Dendritic cell treated with granulocyte-macrophage colony-stimulating factor and Interleukin-4, amounts not matched to agents 40 ng/mL and 50 ng/mL, for 4 days (primary cell): ENCODE measurements at regions not wholly inside any gene's neighbourhood (a gene's known extent, or its start where the extent isn't known, plus 50 kb on each side); places are given as distances from the start of the nearest gene placed in this dataset.

ENCODE experiments used
- H3K27ac Mint-ChIP-seq: one replicate; pipeline ENCODE4 v1.8.0; 2022; ENCODE audit warnings: mild to moderate bottlenecking, mixed read lengths
- H3K27me3 Mint-ChIP-seq: one replicate; pipeline ENCODE4 v1.8.0; 2022; ENCODE audit warnings: mild to moderate bottlenecking, mixed read lengths
- H3K36me3 Mint-ChIP-seq: one replicate; pipeline ENCODE4 v1.8.0; 2022; ENCODE audit warnings: low read depth, mixed read lengths
- H3K4me1 Mint-ChIP-seq: one replicate; pipeline ENCODE4 v1.8.0; 2022; ENCODE audit warnings: low read depth, mixed read lengths
- H3K4me3 Mint-ChIP-seq: one replicate; pipeline ENCODE4 v1.8.0; 2022; ENCODE audit warnings: mild to moderate bottlenecking, moderate library complexity, mixed read lengths
- H3K9me3 Mint-ChIP-seq: one replicate; pipeline ENCODE4 v1.8.0; 2022; ENCODE audit warnings: mixed read lengths
- intact Hi-C: fragments of 100-400 bp; cut with micrococcal nuclease; formaldehyde crosslinking; loops from one replicate; pipeline ENCODE4 v1.15.0; 2022

GRCh38 chr1:34342334-34342733 is 165.6 kb downstream of the C1orf94 start:
- Mint-ChIP-seq H3K36me3 (no peaks in the 10 kb centered on the region), H3K27me3 (no peaks in the 10 kb centered on the region), H3K27ac (no peak overlapping the region), H3K4me3 (no peak overlapping the region), H3K9me3 (no peaks in the 10 kb centered on the region), H3K4me1 (no peaks in the 10 kb centered on the region)
- intact Hi-C loops, result no loop called here

GRCh38 chr1:34346128-34346527 is 169.4 kb downstream of the C1orf94 start:
- Mint-ChIP-seq H3K27ac (no peak overlapping the region), H3K4me3 (no peak overlapping the region), H3K4me1 (no peaks in the 10 kb centered on the region), H3K36me3 (no peaks in the 10 kb centered on the region), H3K27me3 (peaks cover 2% of the 10 kb centered on the region), H3K9me3 (no peaks in the 10 kb centered on the region)
- intact Hi-C loops, result no loop called here

DNA sequence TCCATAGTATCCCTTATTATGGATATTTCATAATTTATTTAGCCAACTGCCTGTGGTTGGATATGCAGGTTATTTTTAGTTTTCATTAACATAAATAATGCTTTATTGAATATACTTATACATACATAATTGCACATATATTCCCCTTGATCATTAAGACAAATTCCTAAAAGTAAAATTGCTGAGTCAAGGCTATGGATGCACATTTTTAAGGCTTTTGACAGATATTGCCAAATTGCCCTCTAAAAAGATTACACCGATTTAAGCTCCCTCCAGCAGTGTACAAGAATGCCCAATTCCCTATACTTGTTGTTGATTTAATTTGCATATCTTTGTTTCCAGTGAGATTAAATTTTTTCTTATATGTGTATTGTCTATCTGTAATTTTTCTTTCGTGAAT is 176.7 kb downstream of the C1orf94 start:
- H3K4me1 Mint-ChIP-seq, result no peaks in the 10 kb centered on the region
- no peaks in the 10 kb centered on the region for H3K9me3 Mint-ChIP-seq
- no peaks in the 10 kb centered on the region for H3K36me3 Mint-ChIP-seq
- peaks cover 2% of the 10 kb centered on the region for H3K27me3 Mint-ChIP-seq
- H3K27ac Mint-ChIP-seq, result no peak overlapping the region
- H3K4me3 Mint-ChIP-seq, result no peak overlapping the region
- intact Hi-C loops, result no loop called here

GRCh38 chr1:34354367-34354766 is 177.7 kb downstream of the C1orf94 start:
- intact Hi-C loops, result no loop called here
- H3K27me3 Mint-ChIP-seq, result peaks cover 2% of the 10 kb centered on the region
- H3K9me3 Mint-ChIP-seq, result no peaks in the 10 kb centered on the region
- H3K4me1 Mint-ChIP-seq, result no peaks in the 10 kb centered on the region
- no peak overlapping the region for H3K27ac Mint-ChIP-seq
- no peaks in the 10 kb centered on the region for H3K36me3 Mint-ChIP-seq
- no peak overlapping the region for H3K4me3 Mint-ChIP-seq

DNA sequence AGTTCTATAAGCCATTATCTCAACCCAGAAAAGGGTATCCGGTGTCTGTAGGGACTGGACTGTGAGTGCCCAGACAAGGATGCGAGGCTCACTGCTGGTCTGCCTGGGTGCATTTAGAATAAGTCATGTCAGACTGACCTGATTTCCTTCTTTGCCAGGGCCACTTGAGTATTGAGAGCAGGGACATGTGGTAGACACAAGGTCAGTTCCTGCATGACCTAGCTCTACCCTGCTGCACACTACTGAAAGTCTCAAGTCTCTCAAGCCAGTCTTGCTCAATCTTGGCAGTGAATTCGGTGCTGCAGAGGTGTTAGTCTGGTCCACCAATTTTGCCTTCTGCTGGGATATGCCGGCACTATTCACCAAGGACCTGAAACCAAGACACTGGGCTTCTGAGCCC is 180.1 kb downstream of the C1orf94 start:
- no peak overlapping the region for H3K4me3 Mint-ChIP-seq
- H3K27ac Mint-ChIP-seq, result no peak overlapping the region
- H3K27me3 Mint-ChIP-seq, result no peaks in the 10 kb centered on the region
- H3K9me3 Mint-ChIP-seq, result no peaks in the 10 kb centered on the region
- intact Hi-C loops, result no loop called here
- H3K4me1 Mint-ChIP-seq, result no peaks in the 10 kb centered on the region
- H3K36me3 Mint-ChIP-seq, result no peaks in the 10 kb centered on the region

- H3K4me1 Mint-ChIP-seq, result no peaks in the 10 kb centered on the region
Observed at GRCh38 chr1:34358636-34359035, 181.9 kb downstream of the C1orf94 start.

GRCh38 chr1:34359411-34359810 is 182.7 kb downstream of the C1orf94 start:
- Mint-ChIP-seq H3K9me3 (no peaks in the 10 kb centered on the region), H3K27me3 (no peaks in the 10 kb centered on the region), H3K27ac (no peak overlapping the region)

More at GRCh38 chr1:34358636-34359035, 181.9 kb downstream of the C1orf94 start:
- Mint-ChIP-seq H3K27me3 (no peaks in the 10 kb centered on the region), H3K36me3 (no peaks in the 10 kb centered on the region), H3K27ac (no peak overlapping the region), H3K4me3 (no peak overlapping the region), H3K9me3 (no peaks in the 10 kb centered on the region)
- intact Hi-C loops, result no loop called here

GRCh38 chr1:34360574-34360973 is 183.9 kb downstream of the C1orf94 start:
- H3K36me3 Mint-ChIP-seq, result no peaks in the 10 kb centered on the region
- no peak overlapping the region for H3K27ac Mint-ChIP-seq
- no peaks in the 10 kb centered on the region for H3K4me1 Mint-ChIP-seq
- H3K9me3 Mint-ChIP-seq, result no peaks in the 10 kb centered on the region
- H3K4me3 Mint-ChIP-seq, result no peak overlapping the region
- H3K27me3 Mint-ChIP-seq, result no peaks in the 10 kb centered on the region
- intact Hi-C loops, result no loop called here

More at GRCh38 chr1:34359411-34359810, 182.7 kb downstream of the C1orf94 start:
- intact Hi-C loops, result no loop called here
- H3K36me3 Mint-ChIP-seq, result no peaks in the 10 kb centered on the region
- H3K4me1 Mint-ChIP-seq, result no peaks in the 10 kb centered on the region
- H3K4me3 Mint-ChIP-seq, result no peak overlapping the region

- H3K4me3 Mint-ChIP-seq, result no peak overlapping the region
- H3K4me1 Mint-ChIP-seq, result no peaks in the 10 kb centered on the region
- H3K36me3 Mint-ChIP-seq, result no peaks in the 10 kb centered on the region
- intact Hi-C loops, result no loop called here
- no peak overlapping the region for H3K27ac Mint-ChIP-seq
- H3K9me3 Mint-ChIP-seq, result no peaks in the 10 kb centered on the region
- no peaks in the 10 kb centered on the region for H3K27me3 Mint-ChIP-seq
Observed at GRCh38 chr1:34361121-34361520, 184.4 kb downstream of the C1orf94 start.

DNA sequence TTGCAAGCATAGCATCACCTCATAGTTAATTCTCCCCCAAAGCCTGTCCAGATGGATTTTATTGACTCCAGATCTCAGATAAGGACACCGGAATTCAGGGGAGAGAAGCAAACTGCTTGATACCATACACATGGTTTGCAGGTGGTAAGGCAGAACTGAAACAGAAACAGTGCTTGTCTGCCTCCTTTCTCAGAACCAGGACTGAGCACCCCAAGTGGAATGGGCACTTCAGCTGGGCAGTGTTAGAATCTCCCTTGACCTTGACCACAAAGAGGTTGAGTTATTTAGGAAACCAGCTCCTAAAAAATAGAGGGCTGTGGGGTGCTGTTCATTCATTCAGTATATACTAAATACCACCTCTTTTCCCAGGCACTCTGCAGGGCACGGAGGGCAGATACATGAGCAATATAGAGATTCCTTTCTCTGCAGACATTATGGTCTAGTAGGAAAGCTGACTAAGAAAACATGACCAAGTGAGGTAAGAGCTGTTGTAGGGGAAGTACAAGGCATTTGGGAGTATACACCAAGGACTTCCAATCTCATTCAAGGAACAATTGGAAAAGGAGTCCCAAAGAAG is 185.2 kb downstream of the C1orf94 start:
- H3K4me3 Mint-ChIP-seq, result no peak overlapping the region

GRCh38 chr1:34362949-34363348 is 186.2 kb downstream of the C1orf94 start:
- H3K4me3 Mint-ChIP-seq, result no peak overlapping the region
- no peak overlapping the region for H3K27ac Mint-ChIP-seq
- H3K27me3 Mint-ChIP-seq, result no peaks in the 10 kb centered on the region
- no peaks in the 10 kb centered on the region for H3K9me3 Mint-ChIP-seq
- H3K4me1 Mint-ChIP-seq, result no peaks in the 10 kb centered on the region
- H3K36me3 Mint-ChIP-seq, result no peaks in the 10 kb centered on the region
- intact Hi-C loops, result no loop called here

More for the DNA sequence above, 185.2 kb downstream of the C1orf94 start:
- intact Hi-C loops, result no loop called here
- Mint-ChIP-seq H3K27ac (no peak overlapping the region), H3K9me3 (no peaks in the 10 kb centered on the region), H3K4me1 (no peaks in the 10 kb centered on the region), H3K36me3 (no peaks in the 10 kb centered on the region), H3K27me3 (no peaks in the 10 kb centered on the region)

DNA sequence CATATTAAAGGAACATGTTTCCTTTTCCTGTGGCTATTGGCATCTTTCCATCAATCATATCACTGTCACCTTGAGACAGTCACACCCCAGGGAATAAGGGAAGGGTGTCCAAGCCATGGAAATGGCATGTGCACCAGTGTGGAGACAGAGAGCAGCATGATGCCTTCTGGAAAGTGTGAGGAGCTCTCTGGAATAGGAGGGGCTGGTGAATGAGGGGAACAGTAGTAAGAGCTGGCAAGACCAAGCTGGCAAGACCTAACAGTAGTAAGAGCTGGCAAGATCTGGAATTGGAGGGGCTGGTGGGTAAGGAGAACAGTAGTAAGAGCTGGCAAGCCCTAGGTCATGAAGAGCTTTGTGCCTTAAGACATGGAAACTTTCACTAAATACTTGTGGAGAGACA is 186.7 kb downstream of the C1orf94 start:
- Mint-ChIP-seq H3K36me3 (no peaks in the 10 kb centered on the region), H3K27me3 (no peaks in the 10 kb centered on the region), H3K27ac (no peak overlapping the region), H3K4me3 (no peak overlapping the region), H3K4me1 (no peaks in the 10 kb centered on the region), H3K9me3 (no peaks in the 10 kb centered on the region)
- intact Hi-C loops, result no loop called here

DNA sequence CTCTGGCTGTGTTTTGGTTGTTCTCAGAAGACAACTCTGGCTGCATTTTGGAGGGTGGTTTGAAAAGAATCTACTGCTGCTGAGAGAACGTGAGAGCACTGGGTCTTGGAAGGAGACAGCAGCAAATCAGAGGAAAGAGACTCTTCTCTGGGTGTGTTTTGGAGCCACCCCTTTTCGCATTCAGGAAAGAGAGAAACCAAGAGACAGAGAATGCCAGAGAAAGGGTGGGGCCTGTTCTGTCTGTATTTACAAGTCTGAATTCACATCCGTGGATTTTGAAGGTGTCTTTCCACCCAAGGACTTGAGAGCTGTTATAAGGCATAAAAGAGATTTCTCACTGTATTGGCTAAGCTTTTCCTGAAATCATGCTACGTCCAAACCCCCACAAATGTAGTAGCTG is 187.2 kb downstream of the C1orf94 start:
- Mint-ChIP-seq H3K4me3 (no peak overlapping the region), H3K9me3 (no peaks in the 10 kb centered on the region), H3K36me3 (no peaks in the 10 kb centered on the region), H3K4me1 (no peaks in the 10 kb centered on the region), H3K27me3 (no peaks in the 10 kb centered on the region), H3K27ac (no peak overlapping the region)
- intact Hi-C loops, result no loop called here

DNA sequence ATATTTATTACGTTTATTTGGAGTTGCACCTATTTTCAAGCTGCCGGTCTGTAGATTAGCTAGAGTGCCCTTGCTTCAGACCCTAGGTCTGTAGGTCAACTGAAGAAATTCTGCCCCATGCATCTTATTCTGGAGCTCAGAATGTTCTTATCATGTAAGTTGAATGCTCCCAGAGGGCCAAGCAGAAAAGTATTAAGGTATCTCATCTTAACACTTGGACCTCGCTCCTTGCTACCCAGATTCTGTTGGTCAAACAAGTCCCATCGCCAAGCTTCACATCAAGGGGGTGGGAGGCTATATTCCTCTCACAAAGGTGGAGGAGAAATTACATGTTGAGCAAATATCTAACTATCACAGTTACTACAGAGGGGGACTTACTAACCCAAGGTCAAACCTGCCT is 187.7 kb downstream of the C1orf94 start:
- Mint-ChIP-seq H3K27me3 (no peaks in the 10 kb centered on the region), H3K9me3 (no peaks in the 10 kb centered on the region), H3K27ac (no peak overlapping the region), H3K4me3 (no peak overlapping the region), H3K4me1 (no peaks in the 10 kb centered on the region), H3K36me3 (no peaks in the 10 kb centered on the region)
- intact Hi-C loops, result no loop called here

- no peak overlapping the region for H3K4me3 Mint-ChIP-seq
- no peaks in the 10 kb centered on the region for H3K9me3 Mint-ChIP-seq
- no peaks in the 10 kb centered on the region for H3K36me3 Mint-ChIP-seq
- no peaks in the 10 kb centered on the region for H3K27me3 Mint-ChIP-seq
- intact Hi-C loops, result no loop called here
- H3K4me1 Mint-ChIP-seq, result no peaks in the 10 kb centered on the region
- H3K27ac Mint-ChIP-seq, result no peak overlapping the region
Observed at GRCh38 chr1:34365295-34365694, 188.6 kb downstream of the C1orf94 start.
